Fibroblast of gingiva (primary cell): ENCODE measurements at regions not wholly inside any gene's neighbourhood (a gene's known extent, or its start where the extent isn't known, plus 50 kb on each side); places are given as distances from the start of the nearest gene placed in this dataset.

Source experiments
- DNase-seq: peaks from one replicate; pipeline ENCODE4 v3.0.0-alpha.2; 2011; ENCODE audit warnings: low read depth

DNA sequence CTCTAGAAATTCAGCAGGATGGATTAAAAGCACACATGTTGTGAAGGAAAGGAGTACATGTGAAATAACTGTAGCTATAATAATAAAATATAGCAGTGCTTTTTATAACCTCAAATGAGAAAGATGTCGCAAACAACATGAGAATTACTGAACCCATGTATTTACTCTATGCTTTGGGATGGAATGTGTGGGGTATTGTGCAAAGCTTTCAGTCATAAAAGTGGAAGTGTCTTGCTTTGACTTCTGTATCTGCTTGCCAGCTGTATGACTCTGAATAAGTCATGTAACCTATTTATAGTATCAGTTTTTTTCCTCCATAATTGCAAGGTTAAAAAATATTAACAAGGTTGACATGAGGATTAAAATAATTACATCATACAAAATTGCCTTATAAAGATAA is 519.3 kb upstream of the CADM2 start:
- no peak for DNase-seq

GRCh38 chr3:84440291-84440690 is 518.5 kb upstream of the CADM2 start:
- no peak for DNase-seq

DNA sequence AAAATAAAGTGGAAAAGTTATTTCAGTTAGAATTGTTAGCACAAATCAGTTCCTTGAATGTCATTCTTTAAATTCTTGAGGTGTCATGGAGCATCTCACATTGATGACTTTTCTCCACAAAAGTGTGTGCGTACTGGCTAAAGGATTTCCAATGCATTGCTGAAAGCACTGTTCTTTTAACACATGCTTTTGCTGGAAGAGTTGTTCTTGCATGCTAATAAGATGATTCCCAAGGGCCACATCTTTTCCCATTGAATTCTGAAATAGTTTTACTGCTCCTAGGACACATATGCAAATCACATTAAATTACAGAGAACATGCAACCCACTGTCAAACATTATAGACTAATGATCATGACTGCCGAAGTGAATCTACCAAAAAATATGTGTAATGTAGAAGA is 516.3 kb upstream of the CADM2 start:
- no peak for DNase-seq

GRCh38 chr3:84444726-84445521 is 513.9 kb upstream of the CADM2 start:
- DNase-seq = no peak

GRCh38 chr3:84487296-84487695 is 471.5 kb upstream of the CADM2 start:
- no peak for DNase-seq

DNA sequence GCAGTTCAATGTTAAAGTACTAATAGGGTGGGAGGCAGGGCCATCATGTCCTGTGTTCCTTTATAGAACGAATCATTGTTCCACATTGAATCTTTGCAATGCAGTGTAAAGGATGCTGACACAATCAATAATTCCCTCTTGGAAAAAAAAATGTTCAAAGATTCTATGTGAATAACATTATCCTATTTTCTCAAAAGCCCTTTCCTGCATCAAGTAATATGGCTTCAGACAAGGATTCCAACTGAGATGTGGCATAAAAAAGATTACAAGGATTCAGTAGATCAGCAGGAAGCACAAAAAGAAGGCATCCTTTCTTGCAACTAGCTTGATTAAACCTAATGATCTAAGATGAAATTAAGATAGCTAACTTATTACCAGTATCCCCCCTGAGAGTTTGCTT is 454.0 kb upstream of the CADM2 start:
- no peak for DNase-seq

GRCh38 chr3:84510007-84510406 is 448.8 kb upstream of the CADM2 start:
- DNase-seq = no peak

- no peak for DNase-seq
These were observed 435.9 kb upstream of the CADM2 start for GRCh38 chr3:84522893-84523292.

- DNase-seq = no peak
These were observed 421.9 kb upstream of the CADM2 start for GRCh38 chr3:84536916-84537315.

DNA sequence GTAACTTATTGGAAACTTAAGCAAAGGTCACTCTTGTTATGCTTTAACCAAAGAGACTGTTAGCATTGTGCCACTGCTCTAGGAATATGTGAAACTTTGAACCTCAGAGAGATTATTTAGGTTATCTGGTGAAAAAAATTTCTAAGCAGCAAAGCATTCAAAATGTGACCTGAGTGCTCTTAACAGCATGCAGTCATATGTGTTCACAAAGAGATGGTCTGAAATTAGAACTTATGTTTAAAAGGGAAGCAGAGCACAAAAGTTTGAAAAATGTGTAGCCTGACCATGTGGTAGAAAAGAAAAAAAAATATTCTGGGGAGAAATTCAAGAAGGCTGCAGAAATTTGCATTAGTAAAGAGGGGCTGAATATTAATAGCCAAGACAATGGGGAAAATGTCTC is 420.2 kb upstream of the CADM2 start:
- no peak for DNase-seq

DNA sequence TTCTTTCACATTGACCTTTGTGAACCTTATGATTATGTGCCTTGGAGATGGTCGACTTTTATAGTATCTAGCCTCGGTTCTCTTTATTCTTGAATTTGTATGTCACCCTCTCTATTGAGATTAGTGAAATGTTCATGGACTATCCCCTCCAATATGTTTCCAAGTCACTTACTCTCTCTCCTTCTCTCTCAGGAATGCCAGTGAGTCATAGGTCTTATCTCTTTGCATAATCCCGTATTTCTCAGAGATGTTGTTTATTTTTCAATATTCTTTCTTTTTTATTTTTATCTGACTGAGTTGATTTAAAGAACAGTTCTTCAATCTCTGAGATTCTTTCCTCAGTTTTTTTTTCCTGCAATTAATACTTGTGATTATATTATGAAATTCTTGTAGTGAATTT is 411.6 kb upstream of the CADM2 start:
- no peak for DNase-seq

GRCh38 chr3:84547971-84548970 is 410.5 kb upstream of the CADM2 start:
- DNase-seq = no peak

DNA sequence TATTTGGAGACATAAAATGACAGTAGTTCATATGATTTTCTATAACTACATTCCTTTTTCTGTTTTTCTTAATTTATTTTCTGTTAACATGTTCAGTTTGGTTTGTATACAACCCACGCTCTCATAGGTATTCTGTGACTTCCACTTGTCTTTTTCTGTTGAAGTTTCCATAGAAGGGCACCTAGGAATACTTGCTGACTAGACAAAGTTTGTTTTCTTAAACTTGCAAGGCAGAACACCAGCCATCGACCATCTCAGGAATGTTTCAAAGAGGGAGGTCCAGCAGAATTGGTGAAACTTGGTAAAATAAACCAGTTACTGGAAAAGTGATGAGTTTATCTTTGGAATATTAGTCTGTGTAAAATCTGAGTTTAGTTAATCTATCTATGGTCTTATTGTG is 403.2 kb upstream of the CADM2 start:
- no peak for DNase-seq

- DNase-seq = no peak
These were observed 392.5 kb upstream of the CADM2 start for GRCh38 chr3:84566256-84566655.

DNA sequence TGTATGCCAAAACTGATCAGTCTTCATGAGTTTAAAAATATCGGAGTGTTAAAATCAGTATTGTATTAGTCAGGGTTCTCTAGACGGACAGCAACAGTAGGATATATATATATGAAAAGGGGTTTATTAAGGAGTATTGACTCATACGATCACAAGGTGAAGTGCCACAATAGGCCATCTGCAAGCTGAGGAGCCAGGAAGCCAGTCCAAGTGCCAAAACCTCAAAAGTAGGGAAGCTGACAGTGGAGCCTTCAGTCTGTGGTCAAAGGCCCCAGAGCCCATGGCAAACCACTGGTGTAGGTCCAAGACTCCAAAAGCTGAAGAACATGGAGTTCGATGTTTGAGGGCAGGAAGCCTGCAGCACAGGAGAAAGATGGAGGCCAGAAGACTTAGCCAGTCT is 391.0 kb upstream of the CADM2 start:
- no peak for DNase-seq

- DNase-seq = no peak
These were observed 384.8 kb upstream of the CADM2 start for GRCh38 chr3:84573962-84574361.

GRCh38 chr3:84586427-84586826 is 372.4 kb upstream of the CADM2 start:
- DNase-seq = no peak

- DNase-seq = no peak
These were observed 358.0 kb upstream of the CADM2 start for GRCh38 chr3:84600703-84601225.

- no peak for DNase-seq
These were observed 357.5 kb upstream of the CADM2 start for GRCh38 chr3:84601303-84601702.

- DNase-seq = no peak
These were observed 337.0 kb upstream of the CADM2 start for GRCh38 chr3:84621823-84622222.

DNA sequence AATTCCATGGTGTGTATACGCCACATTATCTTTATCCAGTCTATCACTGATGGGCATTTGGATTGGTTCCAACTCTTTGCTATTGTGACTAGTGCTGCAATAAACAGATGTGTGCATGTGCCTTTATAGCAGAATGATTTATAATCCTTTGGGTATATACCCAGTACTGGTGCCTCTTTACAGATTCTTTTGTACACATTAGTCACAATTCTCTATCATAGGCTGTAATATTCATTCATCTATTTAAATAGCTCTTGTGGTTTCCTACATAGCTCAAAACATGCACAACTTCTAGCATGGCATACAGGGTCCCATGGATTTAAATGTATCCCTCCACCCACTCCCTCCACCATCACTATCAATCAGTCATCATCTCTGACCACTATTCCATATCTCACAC is 324.1 kb upstream of the CADM2 start:
- no peak for DNase-seq

- no peak for DNase-seq
These were observed 321.5 kb upstream of the CADM2 start for GRCh38 chr3:84637272-84637671.

DNA sequence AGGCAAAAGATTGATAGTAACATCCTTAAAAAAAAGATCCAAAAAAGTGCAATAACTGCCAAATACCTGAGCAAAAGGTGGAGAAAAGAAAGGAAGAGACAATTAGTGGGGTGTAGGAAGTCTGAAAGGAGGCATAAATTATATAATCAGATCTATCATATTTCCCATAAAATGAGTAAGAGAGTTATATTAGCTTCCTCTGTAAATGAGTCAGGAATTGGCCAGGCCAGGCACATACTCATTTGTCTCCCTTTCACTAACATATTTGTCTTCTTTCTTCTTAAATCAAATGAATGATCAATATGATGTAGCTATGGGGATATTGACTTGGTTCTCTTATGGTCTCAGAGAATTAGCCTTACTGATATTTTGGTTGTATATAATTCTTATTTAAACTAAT is 292.3 kb upstream of the CADM2 start:
- DNase-seq = no peak
